HEK293T (cell line): ENCODE measurements at regions not wholly inside any gene's neighbourhood (a gene's known extent, or its start where the extent isn't known, plus 50 kb on each side); places are given as distances from the start of the nearest gene placed in this dataset.

Source experiments
- CTCF ChIA-PET: fragments of 350-600 bp; formaldehyde crosslinking; extraction: SDS; loops from one replicate; lab custom pipeline; 2021; ENCODE audit warnings: antibody characterized with exemption, inconsistent platforms; lab: Yijun Ruan, JAX
- POLR2A ChIA-PET: fragments of 350-600 bp; formaldehyde crosslinking; extraction: SDS; loops from one replicate; lab custom pipeline; 2020; ENCODE audit warnings: antibody characterized with exemption, inconsistent platforms; lab: Yijun Ruan, JAX
- DNase-seq: peaks from one replicate; pipeline ENCODE4 v3.0.0; 2012; ENCODE audit warnings: mixed read lengths; ENCODE audit errors: extremely low spot score
- ARNT ChIP-seq: fragments of 450-650 bp; IDR thresholded peaks from 2 replicates; pipeline ENCODE4 v1.6.1; 2017; ENCODE audit warnings: mild to moderate bottlenecking
- BHLHE40 ChIP-seq: fragments of 450-650 bp; IDR thresholded peaks from 2 replicates; pipeline ENCODE4 v1.6.1; 2016; ENCODE audit warnings: mild to moderate bottlenecking, moderate library complexity, borderline replicate concordance
- CTBP1 ChIP-seq: fragments of 450-650 bp; IDR thresholded peaks from 2 replicates; pipeline ENCODE4 v1.6.1; 2016; ENCODE audit warnings: borderline replicate concordance
- ELF4 ChIP-seq: fragments of 450-650 bp; IDR thresholded peaks from 2 replicates; pipeline ENCODE4 v1.6.1; 2017; ENCODE audit warnings: antibody characterized with exemption
- FOXA1 ChIP-seq: fragments of 450-650 bp; IDR thresholded peaks from 2 replicates; pipeline ENCODE4 v1.6.1; 2016; ENCODE audit warnings: mild to moderate bottlenecking
- FOXK2 ChIP-seq: fragments of 450-650 bp; IDR thresholded peaks from 2 replicates; pipeline ENCODE4 v1.6.1; 2016; ENCODE audit warnings: mild to moderate bottlenecking
- FOXM1 ChIP-seq: fragments of 450-650 bp; IDR thresholded peaks from 2 replicates; pipeline ENCODE4 v1.6.1; 2017; ENCODE audit warnings: mild to moderate bottlenecking, borderline replicate concordance
- HDGF ChIP-seq: fragments of 450-650 bp; IDR thresholded peaks from 2 replicates; pipeline ENCODE4 v1.6.1; 2017; ENCODE audit warnings: antibody characterized with exemption, borderline replicate concordance
- L3MBTL2 ChIP-seq: fragments of 450-650 bp; conservative IDR thresholded peaks from 2 replicates; pipeline ENCODE4 v1.6.1; 2016; ENCODE audit warnings: mild to moderate bottlenecking
- LEF1 ChIP-seq: fragments of 450-650 bp; IDR thresholded peaks from 2 replicates; pipeline ENCODE4 v1.6.1; 2017; ENCODE audit warnings: mild to moderate bottlenecking, borderline replicate concordance
- NFRKB ChIP-seq: fragments of 450-650 bp; IDR thresholded peaks from 2 replicates; pipeline ENCODE4 v1.6.1; 2016; ENCODE audit warnings: mild to moderate bottlenecking, moderate library complexity
- PKNOX1 ChIP-seq: fragments of 450-650 bp; IDR thresholded peaks from 2 replicates; pipeline ENCODE4 v1.6.1; 2016
- SP1 ChIP-seq: fragments of 450-650 bp; IDR thresholded peaks from 2 replicates; pipeline ENCODE4 v1.6.1; 2017
- SUZ12 ChIP-seq: fragments of 450-650 bp; IDR thresholded peaks from 2 replicates; pipeline ENCODE4 v1.6.1; 2016; ENCODE audit warnings: mild to moderate bottlenecking
- TARDBP ChIP-seq: fragments of 450-650 bp; IDR thresholded peaks from 2 replicates; pipeline ENCODE4 v1.6.1; 2016
- ZNF384 ChIP-seq: fragments of 450-650 bp; IDR thresholded peaks from 2 replicates; pipeline ENCODE4 v1.6.1; 2016

GRCh38 chr4:41476310-41476885, 61.6 kb upstream of the LIMCH1 start:
- no peak for DNase-seq
- no peak for TF ChIP-seq SP1
- no peak for TF ChIP-seq LEF1
- ChIA-PET CTCF (no interaction called here), POLR2A (no interaction called here)

GRCh38 chr4:41477181-41477905, 60.6 kb upstream of the LIMCH1 start:
- no peak for DNase-seq
- CTCF ChIA-PET = no interaction called here
- TF ChIP-seq ZNF384 = no peak
- no peak for TF ChIP-seq SUZ12
- TF ChIP-seq PKNOX1 = no peak
- TF ChIP-seq FOXK2 = no peak
- no peak for TF ChIP-seq L3MBTL2
- no peak for TF ChIP-seq TARDBP
- POLR2A ChIA-PET = no interaction called here

- ChIA-PET POLR2A (no interaction called here), CTCF (no interaction called here)
- TF ChIP-seq BHLHE40 (no peak), ARNT (no peak)
- DNase-seq = no peak
Observed at GRCh38 chr4:41478518-41478917, 59.4 kb upstream of the LIMCH1 start.

GRCh38 chr4:41480896-41481311, 57.1 kb upstream of the LIMCH1 start:
- DNase-seq = no peak
- ChIA-PET POLR2A (interaction anchor here (0.7 kb wide), 1 partner anchor 108 kb away, joined by 3 read pairs; no protein-coding TSS in a partner anchor), CTCF (interaction anchor here (0.5 kb wide), 1 partner anchor 18 kb away, joined by 4 read pairs; no protein-coding TSS in a partner anchor)
- TF ChIP-seq ELF4 (no peak), ZNF384 (no peak), CTBP1 (no peak), NFRKB (no peak), L3MBTL2 (no peak), SUZ12 (no peak), BHLHE40 (no peak), PKNOX1 (no peak), HDGF (no peak), TARDBP (no peak), FOXM1 (no peak), FOXA1 (no peak)

- CTCF ChIA-PET = interaction anchor here (0.6 kb wide), 1 partner anchor 13 kb away, joined by 12 read pairs; no protein-coding TSS in a partner anchor
- POLR2A ChIA-PET = no interaction called here
- no peak for DNase-seq
- TF ChIP-seq SUZ12 = no peak
- no peak for TF ChIP-seq SP1
- no peak for TF ChIP-seq FOXA1
- TF ChIP-seq FOXM1 = no peak
- TF ChIP-seq NFRKB = no peak
- TF ChIP-seq TARDBP = no peak
- no peak for TF ChIP-seq PKNOX1
- TF ChIP-seq LEF1 = no peak
- TF ChIP-seq L3MBTL2 = no peak
- TF ChIP-seq BHLHE40 = no peak
- no peak for TF ChIP-seq ARNT
- no peak for TF ChIP-seq CTBP1
- TF ChIP-seq HDGF = no peak
- TF ChIP-seq ELF4 = no peak
- no peak for TF ChIP-seq FOXK2
- no peak for TF ChIP-seq ZNF384
Observed at GRCh38 chr4:41483771-41484170, 54.2 kb upstream of the LIMCH1 start.

- ChIA-PET POLR2A (no interaction called here), CTCF (no interaction called here)
- no peak for TF ChIP-seq LEF1
- no peak for TF ChIP-seq TARDBP
- DNase-seq = no peak
Observed at GRCh38 chr4:41485041-41485440, 52.9 kb upstream of the LIMCH1 start.

GRCh38 chr4:41487868-41488440, 50.0 kb upstream of the LIMCH1 start:
- DNase-seq = no peak
- CTCF ChIA-PET = no interaction called here
- no peak for TF ChIP-seq CTBP1
- POLR2A ChIA-PET = no interaction called here
